MM.1S (cell line): ENCODE measurements at regions not wholly inside any gene's neighbourhood (a gene's known extent, or its start where the extent isn't known, plus 50 kb on each side); places are given as distances from the start of the nearest gene placed in this dataset.

Source experiments
- DNase-seq: peaks from one replicate; pipeline ENCODE4 v3.0.0-alpha.2; 2015
- H2AFZ ChIP-seq: fragments of 300-600 bp; sonication (generic); 2 replicates; pipeline ENCODE4 v1.6.0; 2016; ENCODE audit warnings: antibody characterized with exemption, low read length
- H3F3A ChIP-seq: fragments of 300-600 bp; sonication (generic); 2 replicates; pipeline ENCODE4 v1.6.1; 2016; ENCODE audit warnings: mild to moderate bottlenecking, antibody characterized with exemption, low read length, moderate library complexity, mixed read lengths; ENCODE audit not compliant: insufficient read depth
- H3K27ac ChIP-seq: fragments of 300-600 bp; sonication (generic); 2 replicates; pipeline ENCODE4 v1.5.1; 2016; ENCODE audit warnings: mild to moderate bottlenecking, low read length
- H3K27me3 ChIP-seq: fragments of 300-600 bp; sonication (generic); replicated peaks from 2 replicates; pipeline ENCODE4 v1.6.0; 2016; ENCODE audit warnings: low read length; ENCODE audit not compliant: insufficient read depth
- H3K36me3 ChIP-seq: fragments of 300-600 bp; sonication (generic); replicated peaks from 2 replicates; pipeline ENCODE4 v1.6.1; 2016; ENCODE audit warnings: mild to moderate bottlenecking, low read length, mixed read lengths; ENCODE audit not compliant: insufficient read depth
- H3K4me1 ChIP-seq: fragments of 300-600 bp; sonication (generic); 2 replicates; pipeline ENCODE4 v1.6.1; 2016; ENCODE audit warnings: low read length, mixed read lengths
- H3K4me2 ChIP-seq: fragments of 300-600 bp; sonication (generic); 2 replicates; pipeline ENCODE4 v1.6.0; 2016; ENCODE audit warnings: low read depth, low read length
- H3K4me3 ChIP-seq: fragments of 300-600 bp; sonication (generic); 2 replicates; pipeline ENCODE4 v1.5.1; 2016; ENCODE audit warnings: low read length, mixed read lengths
- H3K79me2 ChIP-seq: fragments of 300-600 bp; sonication (generic); 2 replicates; pipeline ENCODE4 v1.6.1; 2016; ENCODE audit warnings: mixed run types, low read length, mixed read lengths
- H3K9ac ChIP-seq: fragments of 300-600 bp; sonication (generic); 2 replicates; pipeline ENCODE4 v1.6.1; 2016; ENCODE audit warnings: low read length, mixed read lengths
- H3K9me2 ChIP-seq: fragments of 300-600 bp; sonication (generic); replicated peaks from 2 replicates; pipeline ENCODE4 v1.6.1; 2016; ENCODE audit warnings: mild to moderate bottlenecking, low read length, mixed read lengths; ENCODE audit not compliant: insufficient read depth
- H3K9me3 ChIP-seq: fragments of 300-600 bp; sonication (generic); replicated peaks from 2 replicates; pipeline ENCODE4 v1.6.1; 2016; ENCODE audit warnings: mild to moderate bottlenecking, low read length, mixed read lengths; ENCODE audit not compliant: insufficient read depth
- H4K20me1 ChIP-seq: fragments of 300-600 bp; sonication (generic); 2 replicates; pipeline ENCODE4 v1.6.1; 2016; ENCODE audit warnings: mild to moderate bottlenecking, low read length, moderate library complexity, mixed read lengths; ENCODE audit not compliant: insufficient read depth
- EZH2 ChIP-seq: fragments of 300-600 bp; sonication (generic); optimal IDR thresholded peaks from 2 replicates; pipeline ENCODE3; 2017; ENCODE audit warnings: low read depth, mild to moderate bottlenecking, antibody characterized with exemption, low read length, mixed read lengths
- EZH2phosphoT487 ChIP-seq: fragments of 300-600 bp; sonication (generic); IDR thresholded peaks from 2 replicates; pipeline ENCODE4 v1.6.1; 2018; ENCODE audit warnings: antibody characterized with exemption, low read length
- TF ChIP-seq, protein P1 (sequence below): fragments of 300-600 bp; sonication (generic); IDR thresholded peaks from 2 replicates; pipeline ENCODE4 v1.5.1; 2016; ENCODE audit warnings: antibody characterized with exemption, low read length, mixed read lengths

GRCh38 chr5:66426259-66427138 is 169.7 kb upstream of the MAST4 start:
- no peak overlapping the region for H3K4me3 ChIP-seq
- no peak overlapping the region; the same call in 1 of the 2 replicates for H3K27ac ChIP-seq
- H3K9me3 ChIP-seq = no peaks in the 10 kb centered on the region
- H2AFZ ChIP-seq = no peak overlapping the region
- no peaks in the 10 kb centered on the region for H3K36me3 ChIP-seq
- no peaks in the 10 kb centered on the region for H4K20me1 ChIP-seq
- H3K79me2 ChIP-seq = no peaks in the 10 kb centered on the region
- DNase-seq = no peak
- no peaks in the 10 kb centered on the region for H3K27me3 ChIP-seq
- no peaks in the 10 kb centered on the region for H3K4me1 ChIP-seq
- H3K4me2 ChIP-seq = peak overlapping the region; percentile 8
- H3K9ac ChIP-seq = no peak overlapping the region
- H3F3A ChIP-seq = no peaks in the 10 kb centered on the region
- no peaks in the 10 kb centered on the region for H3K9me2 ChIP-seq
- TF ChIP-seq EZH2 = no peak
- TF ChIP-seq EZH2phosphoT487 = no peak
- TF ChIP-seq, protein P1, sequence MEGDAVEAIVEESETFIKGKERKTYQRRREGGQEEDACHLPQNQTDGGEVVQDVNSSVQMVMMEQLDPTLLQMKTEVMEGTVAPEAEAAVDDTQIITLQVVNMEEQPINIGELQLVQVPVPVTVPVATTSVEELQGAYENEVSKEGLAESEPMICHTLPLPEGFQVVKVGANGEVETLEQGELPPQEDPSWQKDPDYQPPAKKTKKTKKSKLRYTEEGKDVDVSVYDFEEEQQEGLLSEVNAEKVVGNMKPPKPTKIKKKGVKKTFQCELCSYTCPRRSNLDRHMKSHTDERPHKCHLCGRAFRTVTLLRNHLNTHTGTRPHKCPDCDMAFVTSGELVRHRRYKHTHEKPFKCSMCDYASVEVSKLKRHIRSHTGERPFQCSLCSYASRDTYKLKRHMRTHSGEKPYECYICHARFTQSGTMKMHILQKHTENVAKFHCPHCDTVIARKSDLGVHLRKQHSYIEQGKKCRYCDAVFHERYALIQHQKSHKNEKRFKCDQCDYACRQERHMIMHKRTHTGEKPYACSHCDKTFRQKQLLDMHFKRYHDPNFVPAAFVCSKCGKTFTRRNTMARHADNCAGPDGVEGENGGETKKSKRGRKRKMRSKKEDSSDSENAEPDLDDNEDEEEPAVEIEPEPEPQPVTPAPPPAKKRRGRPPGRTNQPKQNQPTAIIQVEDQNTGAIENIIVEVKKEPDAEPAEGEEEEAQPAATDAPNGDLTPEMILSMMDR = no peak

DNA sequence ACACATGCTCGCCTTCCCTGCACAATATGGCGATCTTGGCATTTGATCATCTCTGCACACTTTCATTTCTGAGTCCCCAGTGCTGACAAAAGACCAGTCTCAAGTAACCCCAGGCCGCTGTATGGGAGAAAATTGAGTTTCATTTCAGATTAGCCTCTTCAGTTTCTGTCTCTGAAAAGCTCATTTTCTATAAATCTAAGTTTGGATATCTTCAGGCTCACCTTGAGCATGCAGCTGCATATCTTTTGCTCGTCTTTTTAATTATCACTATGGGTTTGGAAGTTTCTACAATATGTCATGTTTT is 169.1 kb upstream of the MAST4 start:
- Histone ChIP-seq H3K9ac (no peak overlapping the region), H2AFZ (no peak overlapping the region), H3K4me1 (no peaks in the 10 kb centered on the region), H3K27me3 (no peaks in the 10 kb centered on the region), H3K9me3 (no peaks in the 10 kb centered on the region), H3K27ac (no peak overlapping the region; the same call in 1 of the 2 replicates), H4K20me1 (no peaks in the 10 kb centered on the region), H3K79me2 (no peaks in the 10 kb centered on the region), H3F3A (no peaks in the 10 kb centered on the region), H3K4me2 (peak overlapping the region; percentile 8), H3K9me2 (no peaks in the 10 kb centered on the region), H3K36me3 (no peaks in the 10 kb centered on the region), H3K4me3 (no peak overlapping the region)
- TF ChIP-seq EZH2 (no peak), EZH2phosphoT487 (no peak)
- TF ChIP-seq, protein P1 = no peak
- no peak for DNase-seq

DNA sequence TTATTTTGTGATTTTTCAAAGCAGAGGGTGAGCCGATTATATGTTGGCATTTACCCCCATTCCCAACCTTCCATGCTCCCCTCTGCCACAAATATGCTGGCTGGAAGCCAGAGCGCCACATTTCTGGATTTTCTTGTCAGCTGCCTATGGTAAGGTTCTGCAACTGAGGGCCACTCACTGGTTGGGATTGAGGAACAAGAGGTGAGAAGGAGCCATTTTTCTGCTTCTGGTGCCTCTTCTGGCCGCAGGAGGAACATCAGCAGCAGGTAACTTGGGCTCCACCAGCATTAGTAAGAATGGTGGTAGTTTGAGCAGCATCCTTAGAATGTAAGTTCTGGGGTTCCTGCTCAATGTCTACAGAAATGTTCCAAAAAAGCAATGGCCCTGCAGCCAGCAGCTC is 159.5 kb upstream of the MAST4 start:
- Histone ChIP-seq H3K27me3 (no peaks in the 10 kb centered on the region), H3K9me2 (no peaks in the 10 kb centered on the region), H3K9ac (no peak overlapping the region), H3F3A (no peaks in the 10 kb centered on the region), H3K4me2 (no peak overlapping the region), H3K4me3 (no peak overlapping the region), H3K27ac (no peak overlapping the region), H3K36me3 (no peaks in the 10 kb centered on the region), H3K79me2 (no peaks in the 10 kb centered on the region), H2AFZ (no peak overlapping the region), H4K20me1 (no peaks in the 10 kb centered on the region), H3K9me3 (no peaks in the 10 kb centered on the region), H3K4me1 (peaks cover 16% of the 10 kb centered on the region)
- no peak for DNase-seq
- TF ChIP-seq EZH2 = no peak
- TF ChIP-seq, protein P1 = peak; percentile 43
